ENCODE measurements at regions not wholly inside any gene's neighbourhood (a gene's known extent, or its start where the extent isn't known, plus 50 kb on each side); places are given as distances from the start of the nearest gene placed in this dataset.

DNA sequence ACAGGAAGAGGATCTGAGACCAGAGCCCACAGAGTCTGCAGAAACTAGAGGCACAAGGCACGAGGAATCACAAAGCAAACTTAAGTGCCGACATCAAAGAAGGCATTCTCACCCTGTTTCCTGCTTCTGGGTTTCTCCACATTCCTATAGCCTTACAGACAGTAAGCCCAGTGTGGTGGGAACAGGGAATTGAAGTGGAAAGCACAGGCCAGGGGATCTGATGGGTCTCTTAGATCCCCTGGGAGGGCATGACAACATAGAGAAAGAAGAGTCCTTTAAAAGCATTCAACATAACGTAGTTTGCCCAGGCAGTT, 75.6 kb upstream of the FRMD6 start:
- Histone ChIP-seq H3K9me3 (ENCODE audit: severe bottlenecking) (no peaks in the 10 kb centered on the region), H3K4me3 (ENCODE audit: low read depth, low read length) (no peak overlapping the region), H3K27ac (no peak overlapping the region), H3K36me3 (no peaks in the 10 kb centered on the region), H3K27me3 (ENCODE audit: insufficient read depth, low read depth, severe bottlenecking) (no peaks in the 10 kb centered on the region)
- no peak for DNase-seq
- TF ChIP-seq CTCF (IDR thresholded peaks at IDR 0.05; ENCODE audit: low read depth, low read length), result no peak

DNA sequence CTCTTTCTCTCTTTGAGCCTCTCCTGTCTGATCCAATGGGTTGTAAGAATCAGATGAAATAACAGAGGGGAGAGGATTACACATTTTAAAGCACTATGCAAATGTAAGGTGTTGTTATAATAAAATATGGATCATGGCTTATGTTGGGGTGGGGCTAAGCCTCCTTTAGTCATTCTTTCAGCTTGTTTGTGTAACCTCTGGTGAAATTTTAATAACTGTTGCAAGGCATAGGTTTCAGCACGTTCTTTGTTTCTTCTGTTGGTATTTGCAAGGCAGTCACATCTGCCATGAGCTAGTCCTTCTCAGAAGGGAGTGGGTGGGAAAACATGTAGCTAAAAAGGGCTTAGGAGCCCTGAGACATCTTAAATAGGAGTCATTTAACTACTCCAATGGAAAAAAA, 74.8 kb upstream of the FRMD6 start:
- DNase-seq, result no peak
- Histone ChIP-seq H3K4me3 (ENCODE audit: low read depth, low read length) (no peak overlapping the region), H3K27me3 (ENCODE audit: insufficient read depth, low read depth, severe bottlenecking) (no peaks in the 10 kb centered on the region), H3K27ac (no peak overlapping the region), H3K36me3 (no peaks in the 10 kb centered on the region), H3K9me3 (ENCODE audit: severe bottlenecking) (no peaks in the 10 kb centered on the region)
- no peak for TF ChIP-seq CTCF (IDR thresholded peaks at IDR 0.05; ENCODE audit: low read depth, low read length)

GRCh38 chr14:51578853-51579252, 72.9 kb upstream of the FRMD6 start:
- H3K36me3 ChIP-seq, result no peaks in the 10 kb centered on the region
- H3K27ac ChIP-seq, result no peak overlapping the region

GRCh38 chr14:51581017-51581881, 70.5 kb upstream of the FRMD6 start:
- Histone ChIP-seq H3K36me3 (no peaks in the 10 kb centered on the region), H3K4me3 (ENCODE audit: low read depth, low read length) (no peak overlapping the region), H3K27ac (no peak overlapping the region), H3K27me3 (ENCODE audit: insufficient read depth, low read depth, severe bottlenecking) (no peaks in the 10 kb centered on the region), H3K9me3 (ENCODE audit: severe bottlenecking) (no peaks in the 10 kb centered on the region)
- TF ChIP-seq CTCF (IDR thresholded peaks at IDR 0.05; ENCODE audit: low read depth, low read length), result no peak
- no peak for DNase-seq

More at GRCh38 chr14:51578853-51579252, 72.9 kb upstream of the FRMD6 start:
- Histone ChIP-seq H3K4me3 (ENCODE audit: low read depth, low read length) (no peak overlapping the region), H3K27me3 (ENCODE audit: insufficient read depth, low read depth, severe bottlenecking) (no peaks in the 10 kb centered on the region), H3K9me3 (ENCODE audit: severe bottlenecking) (no peaks in the 10 kb centered on the region)
- TF ChIP-seq CTCF (IDR thresholded peaks at IDR 0.05; ENCODE audit: low read depth, low read length), result no peak
- DNase-seq, result no peak

DNA sequence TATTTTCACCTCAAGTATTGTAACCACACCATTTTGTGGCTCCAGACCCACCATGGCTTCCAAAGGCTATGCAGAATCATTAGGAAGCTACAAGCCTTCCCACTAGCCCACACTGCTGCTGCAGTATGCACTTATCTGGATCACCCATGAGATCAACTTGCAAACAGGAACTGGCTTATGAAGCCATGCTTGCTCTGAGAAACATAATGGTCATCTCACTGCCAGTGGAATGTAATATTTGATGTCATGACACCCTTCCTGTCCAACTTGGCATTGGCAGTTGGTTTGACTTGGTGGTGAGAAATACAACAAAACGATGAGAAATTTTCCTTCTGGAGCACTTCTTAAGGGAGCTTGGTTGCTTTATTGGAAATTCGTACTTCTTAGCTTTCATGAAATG, 69.3 kb upstream of the FRMD6 start:
- Histone ChIP-seq H3K4me3 (ENCODE audit: low read depth, low read length) (no peak overlapping the region), H3K27ac (no peak overlapping the region), H3K27me3 (ENCODE audit: insufficient read depth, low read depth, severe bottlenecking) (no peaks in the 10 kb centered on the region), H3K9me3 (ENCODE audit: severe bottlenecking) (no peaks in the 10 kb centered on the region), H3K36me3 (no peaks in the 10 kb centered on the region)
- TF ChIP-seq CTCF (IDR thresholded peaks at IDR 0.05; ENCODE audit: low read depth, low read length), result no peak
- no peak for DNase-seq

GRCh38 chr14:51585055-51585454, 66.7 kb upstream of the FRMD6 start:
- H3K27me3 ChIP-seq (ENCODE audit: insufficient read depth, low read depth, severe bottlenecking), result no peaks in the 10 kb centered on the region
- no peak overlapping the region for H3K4me3 ChIP-seq (ENCODE audit: low read depth, low read length)
- TF ChIP-seq CTCF (IDR thresholded peaks at IDR 0.05; ENCODE audit: low read depth, low read length), result no peak
- no peak overlapping the region for H3K27ac ChIP-seq
- H3K9me3 ChIP-seq (ENCODE audit: severe bottlenecking), result no peaks in the 10 kb centered on the region
- no peak for DNase-seq
- H3K36me3 ChIP-seq, result no peaks in the 10 kb centered on the region
